Ishikawa (cell line): ENCODE measurements at regions not wholly inside any gene's neighbourhood (a gene's known extent, or its start where the extent isn't known, plus 50 kb on each side); places are given as distances from the start of the nearest gene placed in this dataset.

ENCODE experiments used
- CEBPB ChIP-seq: IDR thresholded peaks from 2 replicates; pipeline ENCODE4 v1.6.1; 2012
- CREB1 ChIP-seq: IDR thresholded peaks from 2 replicates; pipeline ENCODE4 v1.6.1; 2012; ENCODE audit warnings: low read depth
- TCF12 ChIP-seq: IDR thresholded peaks from 2 replicates; pipeline ENCODE4 v1.6.1; 2012; ENCODE audit warnings: low read depth
- TEAD4 ChIP-seq: IDR thresholded peaks from 2 replicates; pipeline ENCODE4 v1.6.1; 2012
- YY1 ChIP-seq: IDR thresholded peaks from 2 replicates; pipeline ENCODE4 v1.6.1; 2012; ENCODE audit warnings: low read depth
- TF ChIP-seq, protein P1 (sequence below): IDR thresholded peaks from 2 replicates; pipeline ENCODE4 v1.6.1; 2012; ENCODE audit warnings: low read depth, mild to moderate bottlenecking
- TF ChIP-seq, protein P2 (sequence below): IDR thresholded peaks from 2 replicates; pipeline ENCODE4 v1.6.1; 2012

DNA sequence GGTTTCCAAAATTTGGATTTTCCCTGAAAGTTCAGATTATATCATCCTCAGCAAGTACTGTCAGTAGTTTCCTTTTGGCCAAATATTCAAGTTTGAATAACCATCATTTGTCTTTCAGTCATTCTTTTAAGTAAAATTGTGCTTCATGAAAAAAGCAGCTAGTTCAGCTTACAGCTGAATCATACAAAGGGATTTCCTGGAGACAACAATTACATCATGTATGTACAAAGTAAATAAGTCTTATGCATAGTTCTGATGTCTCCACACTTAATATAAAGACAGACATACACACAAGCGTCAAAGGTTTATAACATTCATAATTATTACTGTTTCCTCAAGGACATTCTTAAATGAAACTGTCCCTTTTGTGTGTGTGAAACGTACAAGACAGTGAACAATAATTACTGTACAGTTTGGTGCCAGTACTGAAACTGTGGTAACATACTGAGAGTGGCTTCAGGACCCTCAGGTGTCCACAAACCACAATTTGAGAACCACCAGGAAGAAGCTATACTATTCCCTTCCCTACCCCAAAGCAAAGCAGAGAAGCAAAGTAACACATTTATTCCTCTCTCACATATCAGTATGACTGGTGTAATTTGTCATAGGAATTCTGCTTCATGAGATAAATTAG lies 746.6 kb downstream of the TAF11L14 start:
- TF ChIP-seq CEBPB (no peak), TCF12 (no peak), YY1 (no peak), CREB1 (no peak), TEAD4 (no peak)
- TF ChIP-seq, protein P1, sequence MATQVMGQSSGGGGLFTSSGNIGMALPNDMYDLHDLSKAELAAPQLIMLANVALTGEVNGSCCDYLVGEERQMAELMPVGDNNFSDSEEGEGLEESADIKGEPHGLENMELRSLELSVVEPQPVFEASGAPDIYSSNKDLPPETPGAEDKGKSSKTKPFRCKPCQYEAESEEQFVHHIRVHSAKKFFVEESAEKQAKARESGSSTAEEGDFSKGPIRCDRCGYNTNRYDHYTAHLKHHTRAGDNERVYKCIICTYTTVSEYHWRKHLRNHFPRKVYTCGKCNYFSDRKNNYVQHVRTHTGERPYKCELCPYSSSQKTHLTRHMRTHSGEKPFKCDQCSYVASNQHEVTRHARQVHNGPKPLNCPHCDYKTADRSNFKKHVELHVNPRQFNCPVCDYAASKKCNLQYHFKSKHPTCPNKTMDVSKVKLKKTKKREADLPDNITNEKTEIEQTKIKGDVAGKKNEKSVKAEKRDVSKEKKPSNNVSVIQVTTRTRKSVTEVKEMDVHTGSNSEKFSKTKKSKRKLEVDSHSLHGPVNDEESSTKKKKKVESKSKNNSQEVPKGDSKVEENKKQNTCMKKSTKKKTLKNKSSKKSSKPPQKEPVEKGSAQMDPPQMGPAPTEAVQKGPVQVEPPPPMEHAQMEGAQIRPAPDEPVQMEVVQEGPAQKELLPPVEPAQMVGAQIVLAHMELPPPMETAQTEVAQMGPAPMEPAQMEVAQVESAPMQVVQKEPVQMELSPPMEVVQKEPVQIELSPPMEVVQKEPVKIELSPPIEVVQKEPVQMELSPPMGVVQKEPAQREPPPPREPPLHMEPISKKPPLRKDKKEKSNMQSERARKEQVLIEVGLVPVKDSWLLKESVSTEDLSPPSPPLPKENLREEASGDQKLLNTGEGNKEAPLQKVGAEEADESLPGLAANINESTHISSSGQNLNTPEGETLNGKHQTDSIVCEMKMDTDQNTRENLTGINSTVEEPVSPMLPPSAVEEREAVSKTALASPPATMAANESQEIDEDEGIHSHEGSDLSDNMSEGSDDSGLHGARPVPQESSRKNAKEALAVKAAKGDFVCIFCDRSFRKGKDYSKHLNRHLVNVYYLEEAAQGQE, result no peak
- TF ChIP-seq, protein P2, sequence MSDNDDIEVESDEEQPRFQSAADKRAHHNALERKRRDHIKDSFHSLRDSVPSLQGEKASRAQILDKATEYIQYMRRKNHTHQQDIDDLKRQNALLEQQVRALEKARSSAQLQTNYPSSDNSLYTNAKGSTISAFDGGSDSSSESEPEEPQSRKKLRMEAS, result no peak
